Progenitor cell of endocrine pancreas (in vitro differentiated cells): ENCODE measurements at regions not wholly inside any gene's neighbourhood (a gene's known extent, or its start where the extent isn't known, plus 50 kb on each side); places are given as distances from the start of the nearest gene placed in this dataset.

Experiments
- DNase-seq: peaks from one replicate; pipeline ENCODE4 v3.0.0; 2021; ENCODE audit warnings: low spot score; ENCODE audit not compliant: unreplicated experiment
- H3K27ac Mint-ChIP-seq: 2 replicates; pipeline ENCODE4 v1.8.0; 2021; ENCODE audit warnings: mild to moderate bottlenecking, moderate library complexity, mixed read lengths
- H3K27me3 Mint-ChIP-seq: 2 replicates; pipeline ENCODE4 v1.8.0; 2021; ENCODE audit warnings: mixed read lengths
- H3K36me3 Mint-ChIP-seq: 2 replicates; pipeline ENCODE4 v1.8.0; 2022; ENCODE audit warnings: mixed read lengths; ENCODE audit not compliant: insufficient read depth
- H3K4me1 Mint-ChIP-seq: 2 replicates; pipeline ENCODE4 v1.8.0; 2021; ENCODE audit warnings: low read depth, mixed read lengths
- H3K4me3 Mint-ChIP-seq: 2 replicates; pipeline ENCODE4 v1.8.0; 2021; ENCODE audit warnings: low read depth, mild to moderate bottlenecking, moderate library complexity, mixed read lengths
- H3K9me3 Mint-ChIP-seq: 2 replicates; pipeline ENCODE4 v1.8.0; 2021; ENCODE audit warnings: low read depth, mixed read lengths
- CTCF ChIP-seq: fragments of 200-600 bp; sonication (generic); IDR thresholded peaks from one replicate; pipeline ENCODE4 v1.5.0; 2021; ENCODE audit warnings: antibody characterized with exemption, mild to moderate bottlenecking; ENCODE audit not compliant: unreplicated experiment

- no peak overlapping the region for H3K4me3 Mint-ChIP-seq
- H3K36me3 Mint-ChIP-seq, result no peaks in the 10 kb centered on the region
- no peaks in the 10 kb centered on the region for H3K27me3 Mint-ChIP-seq
- H3K4me1 Mint-ChIP-seq, result peaks cover 2% of the 10 kb centered on the region
- no peak for TF ChIP-seq CTCF
- H3K9me3 Mint-ChIP-seq, result no peaks in the 10 kb centered on the region
- no peak overlapping the region for H3K27ac Mint-ChIP-seq
- DNase-seq, result no peak
Measured at GRCh38 chr4:55251342-55251741, 94.7 kb upstream of the SRD5A3 start.

DNA sequence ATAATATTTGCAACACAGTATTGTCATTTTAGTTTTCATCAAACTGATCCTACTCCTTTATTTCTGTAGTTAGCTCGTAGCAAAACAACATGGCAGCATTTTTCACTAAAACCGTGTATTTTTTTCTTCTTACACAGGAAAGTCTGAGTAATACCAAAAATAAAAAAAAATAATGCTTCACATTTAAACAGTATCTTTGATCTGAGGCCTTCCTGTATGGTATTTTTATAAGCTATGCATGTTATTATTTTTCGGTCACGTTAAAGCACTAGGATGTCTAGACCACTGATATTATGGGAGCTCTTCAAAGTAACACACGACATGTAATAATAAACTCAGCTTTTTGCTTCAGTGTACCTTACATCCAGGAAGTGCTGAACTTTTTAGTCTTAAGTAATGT is 94.1 kb upstream of the SRD5A3 start:
- Mint-ChIP-seq H3K27me3 (no peaks in the 10 kb centered on the region), H3K9me3 (no peaks in the 10 kb centered on the region), H3K4me1 (peaks cover 2% of the 10 kb centered on the region), H3K4me3 (no peak overlapping the region), H3K27ac (no peak overlapping the region), H3K36me3 (no peaks in the 10 kb centered on the region)
- TF ChIP-seq CTCF, result no peak
- no peak for DNase-seq

- Mint-ChIP-seq H3K9me3 (no peaks in the 10 kb centered on the region), H3K27me3 (no peaks in the 10 kb centered on the region), H3K4me3 (no peak overlapping the region), H3K36me3 (no peaks in the 10 kb centered on the region), H3K27ac (no peak overlapping the region), H3K4me1 (no peaks in the 10 kb centered on the region)
- no peak for DNase-seq
- TF ChIP-seq CTCF, result no peak
Measured at GRCh38 chr4:55253948-55254593, 92.0 kb upstream of the SRD5A3 start.

DNA sequence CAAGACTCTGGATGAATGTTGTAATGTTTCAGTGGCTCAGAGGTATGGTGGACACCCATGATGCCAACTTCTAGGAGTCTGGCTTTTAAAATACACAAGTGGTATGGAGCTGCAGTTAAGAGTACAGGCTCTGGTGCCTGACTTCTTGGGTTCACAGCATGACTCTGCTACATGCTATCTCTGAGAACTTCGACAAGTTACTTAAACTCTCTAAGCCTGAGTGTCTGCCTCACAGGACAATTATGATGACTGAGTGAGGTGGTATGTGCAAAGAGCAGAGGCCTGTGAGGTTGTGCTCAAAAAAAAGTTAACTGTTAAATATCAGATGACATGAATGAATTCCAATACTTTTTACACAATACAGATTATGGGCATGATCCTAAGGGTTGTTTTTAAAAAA is 90.9 kb upstream of the SRD5A3 start:
- no peaks in the 10 kb centered on the region for H3K4me1 Mint-ChIP-seq

DNA sequence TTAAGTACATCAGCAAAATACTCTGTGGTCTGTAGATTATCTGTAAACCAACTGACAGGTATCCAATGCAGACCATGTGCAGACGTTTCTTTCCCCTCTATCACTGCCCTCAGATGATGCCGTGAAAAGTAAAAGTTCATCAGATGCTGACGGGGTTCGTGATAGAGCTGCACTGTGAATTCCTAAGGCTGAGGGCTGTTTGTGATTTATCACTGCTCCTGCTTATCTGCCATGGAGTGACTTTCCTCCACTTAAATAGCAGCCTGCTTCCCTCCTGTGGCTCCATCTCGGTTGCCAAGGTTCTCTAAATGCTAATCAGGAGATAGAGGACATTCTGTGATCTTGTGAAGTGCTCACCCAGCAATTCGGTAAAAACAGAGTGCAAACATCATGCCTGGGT is 89.3 kb upstream of the SRD5A3 start:
- Mint-ChIP-seq H3K4me1 (no peaks in the 10 kb centered on the region), H3K4me3 (no peak overlapping the region), H3K27ac (no peak overlapping the region), H3K27me3 (no peaks in the 10 kb centered on the region), H3K36me3 (no peaks in the 10 kb centered on the region), H3K9me3 (no peaks in the 10 kb centered on the region)
- TF ChIP-seq CTCF, result no peak
- DNase-seq, result no peak

More for the DNA sequence above, 90.9 kb upstream of the SRD5A3 start:
- Mint-ChIP-seq H3K36me3 (no peaks in the 10 kb centered on the region), H3K27me3 (no peaks in the 10 kb centered on the region), H3K27ac (no peak overlapping the region), H3K9me3 (no peaks in the 10 kb centered on the region), H3K4me3 (no peak overlapping the region)
- DNase-seq, result no peak
- TF ChIP-seq CTCF, result no peak
